NCI-H748 treated with DMSO at 0.1 percent for 48 hours (cell line): ENCODE measurements at regions not wholly inside any gene's neighbourhood (a gene's known extent, or its start where the extent isn't known, plus 50 kb on each side); places are given as distances from the start of the nearest gene placed in this dataset.

ENCODE experiments used
- DNase-seq: peaks from one replicate; lab custom pipeline; 2025; lab: John Stamatoyannopoulos, UW

GRCh38 chr15:85847031-85847430, 52.3 kb upstream of the KLHL25 start:
- no peak for DNase-seq

- no peak for DNase-seq
Measured at GRCh38 chr15:85849946-85850345, 55.2 kb upstream of the KLHL25 start.

GRCh38 chr15:85852969-85853368, 58.2 kb upstream of the KLHL25 start:
- DNase-seq, result no peak

DNA sequence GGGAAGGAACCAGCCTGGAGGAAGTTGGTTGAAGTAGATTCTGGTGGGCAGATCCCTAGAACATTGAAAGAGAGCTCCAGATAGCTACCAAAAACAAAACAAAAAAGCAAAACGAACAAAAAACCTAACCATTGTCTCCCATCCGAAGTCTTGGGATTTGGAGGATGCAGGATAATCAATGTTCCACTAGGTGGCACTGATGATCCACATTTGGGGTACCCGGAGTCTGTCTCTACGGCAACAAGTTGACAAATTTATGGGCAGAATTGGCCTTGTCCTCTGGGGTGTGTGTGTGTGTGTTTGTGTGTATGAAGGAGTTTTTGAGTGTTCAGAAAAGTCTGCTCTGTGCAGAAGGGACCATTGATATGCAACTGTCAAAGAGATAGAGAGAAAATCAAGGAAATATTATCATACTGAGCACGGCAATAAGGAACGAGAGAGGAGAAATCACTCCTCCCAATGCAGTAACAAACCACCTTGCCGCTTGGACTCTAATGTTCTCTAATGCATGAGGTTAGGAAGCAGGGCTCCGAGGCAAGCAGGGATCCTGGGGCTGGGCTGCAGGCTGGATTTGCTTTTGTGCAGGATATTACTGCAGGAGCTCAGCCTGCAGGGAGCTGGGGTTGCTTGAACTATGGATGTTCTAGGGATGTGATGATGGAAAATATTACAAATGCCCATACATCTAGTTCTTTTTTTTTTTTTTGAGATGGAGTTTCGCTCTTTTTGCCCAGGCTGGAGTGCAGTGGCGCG, 59.8 kb upstream of the KLHL25 start:
- peak; percentile 56 for DNase-seq

- DNase-seq, result peak; percentile 30
Measured at GRCh38 chr15:85858586-85859375, 64.1 kb upstream of the KLHL25 start.

DNA sequence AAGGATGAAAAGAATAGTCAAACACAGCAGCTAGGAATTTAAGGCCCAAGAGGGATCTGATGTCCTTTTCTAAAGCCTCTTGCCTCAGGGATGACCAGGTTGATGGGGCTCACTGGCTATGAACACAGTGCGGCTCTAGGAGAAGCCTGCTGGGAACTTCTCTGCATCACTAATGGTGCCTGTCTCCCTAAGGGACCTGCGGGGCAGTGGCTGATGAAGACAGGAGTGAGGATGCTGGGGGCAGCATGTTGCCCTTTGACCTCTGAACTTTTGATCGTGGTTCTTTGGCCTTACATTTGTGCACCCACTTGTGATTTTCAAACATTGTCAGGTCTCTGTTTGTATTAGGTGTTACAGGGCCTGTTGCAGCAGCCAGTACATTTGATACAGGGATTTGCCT, 64.9 kb upstream of the KLHL25 start:
- no peak for DNase-seq

GRCh38 chr15:85860394-85861161, 65.9 kb upstream of the KLHL25 start:
- no peak for DNase-seq

GRCh38 chr15:85865070-85865684, 70.5 kb upstream of the KLHL25 start:
- DNase-seq, result no peak

DNA sequence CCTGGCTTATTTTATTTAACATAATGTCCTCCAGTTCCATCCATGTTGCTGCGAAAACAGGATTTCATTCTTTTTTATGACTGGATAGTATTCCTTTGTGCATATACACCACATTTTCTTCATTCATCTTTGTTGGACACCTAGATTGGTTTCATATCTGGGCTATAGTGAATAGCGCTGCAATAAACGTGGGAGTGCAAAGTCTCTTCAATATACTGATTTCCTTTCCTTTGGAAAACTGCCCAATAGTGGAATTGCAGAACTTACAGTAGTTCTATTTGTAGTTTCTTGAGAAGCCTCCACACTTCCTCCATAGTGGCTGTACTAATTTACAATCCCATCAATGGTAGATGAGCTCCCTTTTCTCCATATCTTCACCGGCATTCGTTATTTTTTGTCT, 72.5 kb upstream of the KLHL25 start:
- DNase-seq, result no peak

- DNase-seq, result no peak
Measured at GRCh38 chr15:85869124-85869523, 74.4 kb upstream of the KLHL25 start.

DNA sequence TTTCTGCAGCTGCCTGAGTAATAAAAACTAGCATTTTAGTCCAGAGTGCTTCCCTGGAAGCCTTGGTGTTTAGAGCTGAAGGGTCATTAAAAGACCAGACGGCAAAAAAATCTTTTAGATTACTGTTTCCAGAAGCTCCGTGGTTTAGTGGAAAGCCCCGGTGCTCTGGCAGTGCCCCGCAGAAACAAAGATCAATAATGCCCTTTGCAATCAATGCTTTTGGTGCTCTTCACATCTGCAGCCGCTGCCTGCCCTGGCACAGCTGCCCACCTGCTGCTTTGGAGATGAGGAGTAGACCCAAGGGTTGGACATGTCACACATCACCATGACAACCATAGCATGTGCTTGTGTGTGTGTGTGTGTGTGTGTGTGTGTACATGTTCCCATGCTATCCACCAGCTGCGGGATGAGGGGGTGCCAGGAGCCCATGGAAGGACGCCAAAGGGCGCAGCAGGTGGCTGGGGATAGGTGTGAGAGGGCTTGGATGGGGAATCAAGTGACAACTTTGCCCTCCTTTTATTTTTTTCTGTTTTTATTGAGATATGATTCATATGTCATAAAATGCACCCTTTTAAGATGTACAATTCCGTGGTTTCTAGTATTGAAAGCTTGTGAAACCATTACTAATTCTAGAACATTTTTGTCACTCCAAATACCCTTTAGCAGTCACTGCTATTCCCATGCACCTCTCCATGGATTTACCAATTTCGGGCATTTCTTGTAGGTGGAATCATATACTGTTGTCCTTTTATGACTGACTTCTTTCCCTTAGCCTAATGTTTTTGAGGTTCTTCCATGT, 75.7 kb upstream of the KLHL25 start:
- DNase-seq, result no peak

DNA sequence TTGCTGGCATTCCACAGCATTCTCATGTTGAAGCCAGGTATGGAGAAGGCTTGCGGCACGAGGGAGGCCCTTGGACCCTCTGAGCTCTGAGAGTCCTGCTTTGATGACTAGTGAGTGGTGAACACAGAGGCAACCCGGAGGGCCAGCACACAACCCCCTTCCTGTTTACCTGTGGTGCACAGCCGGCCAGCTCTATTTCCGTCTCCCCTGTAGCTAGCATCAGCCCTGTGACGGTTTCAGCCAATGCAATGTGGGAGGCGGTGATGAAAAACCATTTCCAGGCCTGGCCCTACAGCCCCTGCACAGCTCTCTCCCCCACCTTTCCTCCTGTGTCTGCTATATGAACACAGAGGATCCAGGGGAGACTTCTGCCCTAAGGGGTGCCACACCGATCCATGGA, 76.8 kb upstream of the KLHL25 start:
- DNase-seq, result no peak

- no peak for DNase-seq
Measured at GRCh38 chr15:85872125-85872524, 77.4 kb upstream of the KLHL25 start.

- no peak for DNase-seq
Measured at GRCh38 chr15:85874236-85874635, 79.5 kb upstream of the KLHL25 start.

DNA sequence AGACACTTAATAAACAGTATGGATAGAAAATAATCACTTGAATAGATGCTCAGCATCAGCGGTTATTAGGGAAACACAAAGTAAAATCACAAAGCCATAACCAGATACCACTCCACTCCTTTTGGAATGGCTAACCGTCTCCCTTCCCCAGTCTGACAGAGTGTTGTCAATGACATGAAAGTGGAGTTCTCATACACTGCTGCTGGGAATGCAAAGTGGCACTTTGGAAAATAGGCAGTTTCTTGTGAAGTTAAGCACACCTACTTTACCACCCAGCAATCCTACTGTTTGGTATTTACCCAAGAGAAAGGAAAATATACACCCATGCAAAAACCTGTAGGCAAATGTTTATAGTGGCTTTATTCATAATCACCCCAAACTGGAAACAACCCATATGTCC, 81.0 kb upstream of the KLHL25 start:
- DNase-seq, result no peak

- no peak for DNase-seq
Measured at GRCh38 chr15:85878828-85879225, 84.1 kb upstream of the KLHL25 start.

DNA sequence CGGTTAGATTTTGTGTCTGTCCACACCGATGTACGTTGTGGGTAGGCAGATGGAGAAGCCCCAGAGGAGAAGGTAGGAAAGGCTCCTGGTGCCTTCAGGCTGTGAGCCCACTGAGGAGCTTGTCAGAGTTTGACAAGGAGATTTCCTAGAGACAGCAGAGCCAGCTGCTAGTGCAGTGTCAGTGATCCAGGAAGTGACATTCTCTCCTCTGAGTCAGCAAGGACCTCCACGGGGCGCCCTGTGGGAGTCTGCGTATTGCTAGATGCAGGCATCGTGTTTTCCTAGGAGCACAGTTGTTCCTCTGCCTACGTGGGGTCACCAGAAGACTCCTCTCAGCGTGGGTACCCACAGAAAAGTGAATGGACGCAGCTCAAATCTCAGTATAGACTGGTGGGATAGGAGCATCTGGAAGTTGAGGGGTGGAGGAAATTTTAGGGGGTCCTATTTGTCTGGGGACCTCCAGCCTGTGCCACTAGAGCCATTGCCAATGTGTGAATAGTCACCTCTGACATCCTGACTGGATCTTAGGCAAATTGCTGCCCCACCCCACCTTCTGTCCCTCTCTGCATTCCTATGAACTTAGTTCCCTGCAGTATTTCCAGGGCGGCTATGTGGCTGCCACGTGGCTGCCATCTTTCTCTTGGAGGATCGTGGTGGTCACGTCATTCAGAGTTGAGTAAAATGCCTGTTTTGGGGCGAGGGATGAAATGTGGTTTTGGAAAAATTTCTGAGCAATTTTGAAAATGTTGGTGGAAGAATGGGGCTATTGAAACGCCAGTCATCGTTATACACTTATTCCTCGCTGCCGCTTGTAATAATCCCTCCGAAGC, 84.8 kb upstream of the KLHL25 start:
- DNase-seq, result no peak

DNA sequence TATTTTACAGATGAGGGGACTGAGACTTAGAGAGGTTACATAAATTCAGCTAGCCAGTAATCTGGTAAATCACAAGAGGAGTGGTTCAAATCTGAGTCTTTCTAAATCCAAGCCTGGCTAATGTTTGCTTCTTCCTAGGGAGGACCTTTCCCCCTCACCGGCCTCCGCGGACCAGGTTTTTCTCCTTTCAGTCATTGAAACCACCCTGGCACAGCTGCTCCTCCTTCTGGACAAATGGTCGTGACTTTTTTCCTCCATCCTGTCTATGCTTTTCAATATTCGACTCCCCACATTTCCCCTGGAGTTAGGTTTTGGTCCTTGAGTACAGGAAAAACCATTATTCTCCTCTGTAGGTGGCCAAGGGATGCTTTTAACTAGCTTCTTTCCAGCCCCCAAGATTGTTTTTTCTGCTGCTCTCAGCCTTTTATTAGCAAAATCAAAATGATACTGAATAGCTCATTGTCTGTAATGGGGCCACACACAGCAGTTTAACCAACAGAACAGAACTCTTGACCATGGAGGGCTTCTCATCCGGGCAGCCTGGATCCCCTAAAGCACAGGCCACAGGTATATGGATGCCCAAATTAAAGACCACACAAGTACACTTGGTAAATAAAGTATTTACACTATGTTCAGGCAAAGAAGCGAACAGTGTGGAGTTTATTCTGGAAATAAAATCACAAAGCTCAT, 85.9 kb upstream of the KLHL25 start:
- DNase-seq, result no peak

DNA sequence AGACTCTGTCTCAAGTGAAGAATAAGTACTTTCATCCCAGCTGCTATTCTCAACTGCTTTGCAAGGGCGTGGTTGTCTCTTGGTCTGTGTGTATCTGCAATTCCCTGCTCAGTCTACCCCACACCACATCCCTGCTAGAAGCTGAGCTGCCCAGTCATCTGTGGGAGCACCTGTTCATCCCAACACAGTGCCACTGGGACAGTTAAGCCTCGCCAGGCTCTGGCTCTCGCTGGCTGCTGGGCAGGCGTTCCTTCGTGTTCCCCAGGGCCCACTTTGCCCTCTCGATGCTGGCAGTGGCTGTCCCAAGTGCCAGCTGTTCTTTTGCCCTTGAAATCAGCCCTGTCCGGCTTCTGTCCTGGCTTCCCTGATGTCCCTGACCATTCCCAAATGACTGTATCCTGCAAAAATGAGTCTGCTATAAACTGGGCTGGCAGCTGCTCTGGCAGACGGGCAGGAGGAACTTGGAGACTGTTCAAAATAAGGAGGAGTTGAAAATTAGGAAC, 91.6 kb upstream of the KLHL25 start:
- no peak for DNase-seq
